ENCODE measurements at regions not wholly inside any gene's neighbourhood (a gene's known extent, or its start where the extent isn't known, plus 50 kb on each side); places are given as distances from the start of the nearest gene placed in this dataset.

DNA sequence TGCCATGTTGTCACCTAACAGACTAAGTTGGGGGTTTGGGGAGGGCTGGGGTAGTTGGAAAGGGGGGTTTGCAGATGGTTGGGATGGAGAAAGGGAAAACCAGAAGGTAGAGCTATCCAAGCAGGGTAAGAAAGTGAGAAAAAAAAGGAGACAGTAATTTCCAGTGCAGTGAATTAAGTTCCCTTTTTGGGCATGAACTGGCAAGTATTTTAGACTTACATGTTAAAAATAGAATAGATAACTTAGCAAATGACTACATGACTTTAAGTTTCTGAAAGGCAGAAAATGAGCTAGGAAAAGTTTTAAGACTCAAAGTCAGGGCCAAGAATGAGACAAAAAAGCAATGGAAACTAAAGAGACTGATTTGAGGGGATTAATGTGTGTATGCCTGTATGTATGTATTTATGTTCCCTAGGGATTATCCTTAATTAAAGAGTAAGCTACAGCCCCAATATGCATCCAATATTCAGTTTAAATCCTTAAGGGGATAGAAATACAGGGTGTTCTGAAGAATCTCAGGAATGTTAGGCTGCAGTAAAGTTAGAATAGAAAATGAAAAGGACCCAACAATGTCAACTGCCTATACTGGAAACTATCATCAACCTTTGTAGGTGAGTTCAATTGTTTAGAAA lies 285.2 kb upstream of the MME start:
- Histone ChIP-seq H3K27ac (peak overlapping the region; percentile 3 to 50 (median 40)), H3K27me3 (no peaks in the 10 kb centered on the region), H3K4me3 (no peak overlapping the region), H3K4me1 (peaks cover 0 to 27% (median 0%) of the 10 kb centered on the region in 3 donors), H3K9me3 (no peaks in the 10 kb centered on the region), H3K36me3 (no peaks in the 10 kb centered on the region)
- ATAC-seq: no peak
- TF ChIP-seq POLR2AphosphoS5 (IDR thresholded peaks at IDR 0.05) (no peak), POLR2A (IDR thresholded peaks at IDR 0.05) (no peak), EP300 (IDR thresholded peaks at IDR 0.05) (no peak)
- TF ChIP-seq, protein P1, sequence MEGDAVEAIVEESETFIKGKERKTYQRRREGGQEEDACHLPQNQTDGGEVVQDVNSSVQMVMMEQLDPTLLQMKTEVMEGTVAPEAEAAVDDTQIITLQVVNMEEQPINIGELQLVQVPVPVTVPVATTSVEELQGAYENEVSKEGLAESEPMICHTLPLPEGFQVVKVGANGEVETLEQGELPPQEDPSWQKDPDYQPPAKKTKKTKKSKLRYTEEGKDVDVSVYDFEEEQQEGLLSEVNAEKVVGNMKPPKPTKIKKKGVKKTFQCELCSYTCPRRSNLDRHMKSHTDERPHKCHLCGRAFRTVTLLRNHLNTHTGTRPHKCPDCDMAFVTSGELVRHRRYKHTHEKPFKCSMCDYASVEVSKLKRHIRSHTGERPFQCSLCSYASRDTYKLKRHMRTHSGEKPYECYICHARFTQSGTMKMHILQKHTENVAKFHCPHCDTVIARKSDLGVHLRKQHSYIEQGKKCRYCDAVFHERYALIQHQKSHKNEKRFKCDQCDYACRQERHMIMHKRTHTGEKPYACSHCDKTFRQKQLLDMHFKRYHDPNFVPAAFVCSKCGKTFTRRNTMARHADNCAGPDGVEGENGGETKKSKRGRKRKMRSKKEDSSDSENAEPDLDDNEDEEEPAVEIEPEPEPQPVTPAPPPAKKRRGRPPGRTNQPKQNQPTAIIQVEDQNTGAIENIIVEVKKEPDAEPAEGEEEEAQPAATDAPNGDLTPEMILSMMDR (IDR thresholded peaks at IDR 0.05): no peak

GRCh38 chr3:154794391-154794790 lies 285.7 kb upstream of the MME start:
- no peak for TF ChIP-seq EP300 (IDR thresholded peaks at IDR 0.05)
- TF ChIP-seq, protein P1 (IDR thresholded peaks at IDR 0.05): no peak
- no peak for TF ChIP-seq POLR2AphosphoS5 (IDR thresholded peaks at IDR 0.05)
- TF ChIP-seq POLR2A (IDR thresholded peaks at IDR 0.05): no peak
- Histone ChIP-seq H3K36me3 (no peaks in the 10 kb centered on the region), H3K4me3 (no peak overlapping the region), H3K27ac (peak overlapping the region; percentile 3 to 50 (median 40)), H3K9me3 (no peaks in the 10 kb centered on the region), H3K27me3 (no peaks in the 10 kb centered on the region), H3K4me1 (peaks cover 0 to 27% (median 0%) of the 10 kb centered on the region in 3 donors)
- ATAC-seq: no peak
- 43 to 44% methylated on average over 1 of the region's 1 CpG for WGBS, 2 donors (ENCODE audit: low coverage in 1 of 2)

GRCh38 chr3:154792828-154793227 lies 287.3 kb upstream of the MME start:
- no peaks in the 10 kb centered on the region for H3K9me3 ChIP-seq
- no peak for ATAC-seq
- no peak overlapping the region for H3K27ac ChIP-seq
- no peak overlapping the region for H3K4me3 ChIP-seq
- no peaks in the 10 kb centered on the region for H3K36me3 ChIP-seq
- 48 to 86% methylated on average over 1 of the region's 1 CpG for WGBS, 2 donors (ENCODE audit: low coverage in 1 of 2)
- H3K4me1 ChIP-seq: peaks cover 0 to 27% (median 0%) of the 10 kb centered on the region in 3 donors
- no peaks in the 10 kb centered on the region for H3K27me3 ChIP-seq
- TF ChIP-seq, protein P1 (IDR thresholded peaks at IDR 0.05): no peak
- TF ChIP-seq POLR2A (IDR thresholded peaks at IDR 0.05) (no peak), POLR2AphosphoS5 (IDR thresholded peaks at IDR 0.05) (no peak), EP300 (IDR thresholded peaks at IDR 0.05) (no peak)

DNA sequence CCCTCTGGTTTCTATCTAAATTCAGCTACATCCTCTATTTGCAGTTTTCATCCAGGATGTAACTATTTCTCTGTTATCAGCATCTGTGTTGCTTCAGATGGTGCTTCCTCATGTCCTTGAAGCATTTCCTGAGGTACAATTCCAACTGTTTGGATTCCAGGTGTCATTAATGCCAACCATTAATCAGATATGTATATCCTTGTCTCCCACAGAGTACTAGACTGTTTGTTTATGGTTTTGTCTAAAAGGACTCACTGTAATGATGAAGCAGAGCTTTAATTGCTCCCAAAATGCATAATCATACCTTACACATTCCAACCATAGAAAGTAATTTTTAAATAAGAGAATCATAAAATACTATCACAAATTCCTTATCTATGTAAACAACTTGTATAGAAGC lies 288.5 kb upstream of the MME start:
- no peak for ATAC-seq
- Histone ChIP-seq H3K27ac (peak overlapping the region in 1 of 4 donors; percentile 24), H3K4me1 (peaks cover 0 to 34% (median under 1%) of the 10 kb centered on the region in 3 donors), H3K9me3 (no peaks in the 10 kb centered on the region), H3K36me3 (no peaks in the 10 kb centered on the region), H3K27me3 (no peaks in the 10 kb centered on the region), H3K4me3 (no peak overlapping the region)
- TF ChIP-seq, protein P1 (IDR thresholded peaks at IDR 0.05): no peak
- TF ChIP-seq EP300 (IDR thresholded peaks at IDR 0.05) (no peak), POLR2AphosphoS5 (IDR thresholded peaks at IDR 0.05) (no peak), POLR2A (IDR thresholded peaks at IDR 0.05) (no peak)

GRCh38 chr3:154786724-154787123 lies 293.4 kb upstream of the MME start:
- peak; percentile 37 for ATAC-seq
- Histone ChIP-seq H3K4me1 (peaks cover 0 to 46% (median 3%) of the 10 kb centered on the region in 3 donors), H3K27ac (no peak overlapping the region), H3K36me3 (no peaks in the 10 kb centered on the region), H3K4me3 (no peak overlapping the region), H3K27me3 (no peaks in the 10 kb centered on the region), H3K9me3 (no peaks in the 10 kb centered on the region)
- TF ChIP-seq POLR2AphosphoS5 (IDR thresholded peaks at IDR 0.05): no peak
- TF ChIP-seq POLR2A (IDR thresholded peaks at IDR 0.05): no peak
- TF ChIP-seq EP300 (IDR thresholded peaks at IDR 0.05): no peak
- TF ChIP-seq, protein P1 (IDR thresholded peaks at IDR 0.05): no peak
- WGBS, 2 donors (ENCODE audit: low coverage in 1 of 2): 13 to 14% methylated on average over 1 of the region's 1 CpG
